Bone marrow (tissue), 2 donors: ENCODE measurements at regions not wholly inside any gene's neighbourhood (a gene's known extent, or its start where the extent isn't known, plus 50 kb on each side); places are given as distances from the start of the nearest gene placed in this dataset.
"Not testable (repeated sequence)": the region's sequence is repeated elsewhere in the genome, so short reads cannot be mapped to it uniquely, and the experiment has no call there.

Experiments
- DNase-seq, 2 donors: peaks; one replicate each; lab custom pipeline; 2025; lab: John Stamatoyannopoulos, UW

GRCh38 chr14:25316007-25316406 is 266.1 kb upstream of the STXBP6 start:
- not testable (repeated sequence) for DNase-seq

DNA sequence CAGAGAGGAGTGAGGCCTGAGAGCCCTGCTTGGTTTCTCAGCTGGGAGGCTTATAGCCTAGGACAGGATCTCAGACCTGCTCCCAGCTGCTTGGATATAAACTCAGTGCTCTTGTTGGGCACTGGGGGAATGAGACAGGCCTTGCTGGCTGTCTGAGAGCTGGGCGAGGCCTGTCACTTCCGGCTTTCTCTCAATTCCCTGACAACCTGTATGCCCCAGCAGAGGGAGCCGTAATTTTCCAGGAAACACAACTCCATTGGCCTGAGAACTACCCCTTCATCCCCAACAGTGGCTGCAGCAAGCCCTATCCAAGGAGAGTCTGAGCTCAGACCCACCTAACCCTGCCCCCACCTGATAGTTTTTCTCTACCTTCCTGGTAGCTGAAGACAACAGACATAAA is 258.3 kb upstream of the STXBP6 start:
- no peak for DNase-seq

- no peak for DNase-seq
Observed at GRCh38 chr14:25303934-25304333, 254.0 kb upstream of the STXBP6 start.

GRCh38 chr14:25298238-25298637 is 248.3 kb upstream of the STXBP6 start:
- no peak for DNase-seq

GRCh38 chr14:25290154-25290553 is 240.2 kb upstream of the STXBP6 start:
- DNase-seq = not testable (repeated sequence)

- no peak for DNase-seq
Observed at GRCh38 chr14:25274529-25274928, 224.6 kb upstream of the STXBP6 start.

- no peak for DNase-seq
Observed at GRCh38 chr14:25267186-25267585, 217.2 kb upstream of the STXBP6 start.

DNA sequence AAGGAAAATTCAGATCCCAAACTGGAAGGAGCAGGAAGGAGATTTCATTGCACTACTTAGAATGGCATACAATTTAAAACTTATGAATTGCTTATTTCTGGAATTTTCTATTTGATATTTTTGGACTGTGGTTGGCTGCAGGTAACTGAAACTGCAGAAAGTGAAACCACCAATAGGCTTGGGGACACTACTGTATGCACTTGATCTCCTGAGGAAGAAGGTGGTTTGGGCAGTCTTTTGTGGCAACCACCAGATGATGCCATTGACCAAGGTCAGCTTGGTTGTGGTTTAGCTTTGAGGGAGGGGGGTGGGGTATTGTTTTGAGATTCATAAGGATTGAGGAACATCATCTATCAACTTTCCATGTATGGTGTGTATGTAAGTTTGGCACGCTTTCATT is 209.5 kb upstream of the STXBP6 start:
- DNase-seq = no peak

DNA sequence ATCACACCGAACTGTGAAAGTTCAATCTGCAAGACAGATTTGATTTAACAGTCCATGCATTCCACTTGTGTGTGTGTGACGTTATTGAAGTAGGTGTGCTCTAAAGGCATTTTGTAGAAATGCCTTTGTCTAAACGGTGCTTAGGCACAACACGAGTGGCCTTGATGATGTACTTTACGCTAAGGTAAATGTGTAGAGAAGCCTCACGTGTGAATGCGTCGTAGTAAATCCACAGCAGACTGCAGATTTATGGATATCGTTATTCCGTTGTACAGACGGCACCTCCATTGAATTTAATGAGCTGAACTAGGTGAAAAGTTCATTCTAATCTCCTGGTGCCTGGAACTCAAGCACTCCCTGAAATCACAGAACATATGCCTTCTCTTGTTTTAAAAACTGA is 202.8 kb upstream of the STXBP6 start:
- no peak for DNase-seq

GRCh38 chr14:25250516-25250915 is 200.6 kb upstream of the STXBP6 start:
- DNase-seq = no peak

- DNase-seq = no peak
Observed at GRCh38 chr14:25247609-25248008, 197.7 kb upstream of the STXBP6 start.

DNA sequence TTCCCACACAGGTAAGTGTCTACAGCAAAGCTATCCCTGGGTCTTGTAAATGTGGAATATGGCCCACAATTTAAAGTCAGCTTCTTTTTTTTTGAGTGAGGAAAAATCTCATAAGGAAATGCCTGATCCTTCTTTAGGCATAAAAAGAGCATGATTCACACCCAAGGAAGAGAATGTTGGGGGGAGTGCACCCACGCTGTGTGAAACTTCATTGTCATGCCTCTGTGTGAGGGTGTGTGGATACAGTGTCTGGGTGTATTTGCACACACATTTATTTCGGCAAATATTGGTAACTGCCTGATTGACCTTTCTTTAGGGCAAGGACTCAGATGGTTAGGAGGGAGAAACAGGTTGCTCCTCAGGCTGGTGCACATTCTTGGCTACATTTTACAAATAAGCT is 196.8 kb upstream of the STXBP6 start:
- no peak for DNase-seq

DNA sequence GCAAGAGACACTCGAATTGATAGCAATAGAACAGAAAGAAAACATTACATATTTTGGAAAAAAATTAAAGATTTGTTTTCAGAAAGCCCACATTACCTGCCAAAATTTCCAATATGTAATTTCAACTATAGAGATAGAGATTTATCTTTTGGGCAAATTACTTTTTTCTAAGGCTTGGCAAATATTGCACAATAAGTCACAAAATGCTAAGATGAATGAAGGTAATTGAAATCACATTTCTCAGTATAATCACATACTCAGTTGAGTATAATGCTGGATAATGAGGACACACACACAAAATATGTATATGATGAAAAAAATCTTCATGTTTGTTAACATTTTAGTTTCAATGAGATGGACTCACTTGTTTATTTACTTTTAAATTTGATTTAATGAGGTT is 189.2 kb upstream of the STXBP6 start:
- no peak for DNase-seq

GRCh38 chr14:25237845-25238244 is 187.9 kb upstream of the STXBP6 start:
- DNase-seq = no peak

- DNase-seq = no peak
Observed at GRCh38 chr14:25233613-25234012, 183.7 kb upstream of the STXBP6 start.

GRCh38 chr14:25231004-25231403 is 181.1 kb upstream of the STXBP6 start:
- DNase-seq = no peak

- no peak for DNase-seq
Observed at GRCh38 chr14:25226214-25226613, 176.3 kb upstream of the STXBP6 start.

GRCh38 chr14:25222256-25222655 is 172.3 kb upstream of the STXBP6 start:
- no peak for DNase-seq

GRCh38 chr14:25220514-25220913 is 170.6 kb upstream of the STXBP6 start:
- DNase-seq = no peak

GRCh38 chr14:25215607-25216006 is 165.7 kb upstream of the STXBP6 start:
- no peak for DNase-seq

DNA sequence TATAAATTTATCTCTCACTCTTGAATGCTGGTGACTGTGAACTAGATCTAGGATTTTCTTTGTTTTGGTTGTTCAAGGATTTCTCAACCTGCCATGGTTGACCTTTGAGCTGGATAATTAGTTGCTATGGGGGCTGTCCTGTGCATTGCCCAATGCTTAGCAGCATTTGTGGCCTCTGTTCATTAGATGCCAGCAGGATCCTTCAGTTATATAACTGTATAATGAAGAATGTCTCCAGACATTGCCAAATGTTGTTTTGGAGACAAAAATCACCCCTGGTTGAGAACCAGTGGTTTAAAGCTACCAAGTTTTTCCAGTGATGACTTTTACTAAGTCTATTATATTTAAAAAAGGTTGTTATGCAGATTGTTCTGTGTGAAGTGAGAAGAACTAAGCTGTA is 147.9 kb upstream of the STXBP6 start:
- no peak for DNase-seq

GRCh38 chr14:25180221-25180620 is 130.3 kb upstream of the STXBP6 start:
- no peak for DNase-seq

GRCh38 chr14:25178255-25178654 is 128.3 kb upstream of the STXBP6 start:
- DNase-seq = no peak

DNA sequence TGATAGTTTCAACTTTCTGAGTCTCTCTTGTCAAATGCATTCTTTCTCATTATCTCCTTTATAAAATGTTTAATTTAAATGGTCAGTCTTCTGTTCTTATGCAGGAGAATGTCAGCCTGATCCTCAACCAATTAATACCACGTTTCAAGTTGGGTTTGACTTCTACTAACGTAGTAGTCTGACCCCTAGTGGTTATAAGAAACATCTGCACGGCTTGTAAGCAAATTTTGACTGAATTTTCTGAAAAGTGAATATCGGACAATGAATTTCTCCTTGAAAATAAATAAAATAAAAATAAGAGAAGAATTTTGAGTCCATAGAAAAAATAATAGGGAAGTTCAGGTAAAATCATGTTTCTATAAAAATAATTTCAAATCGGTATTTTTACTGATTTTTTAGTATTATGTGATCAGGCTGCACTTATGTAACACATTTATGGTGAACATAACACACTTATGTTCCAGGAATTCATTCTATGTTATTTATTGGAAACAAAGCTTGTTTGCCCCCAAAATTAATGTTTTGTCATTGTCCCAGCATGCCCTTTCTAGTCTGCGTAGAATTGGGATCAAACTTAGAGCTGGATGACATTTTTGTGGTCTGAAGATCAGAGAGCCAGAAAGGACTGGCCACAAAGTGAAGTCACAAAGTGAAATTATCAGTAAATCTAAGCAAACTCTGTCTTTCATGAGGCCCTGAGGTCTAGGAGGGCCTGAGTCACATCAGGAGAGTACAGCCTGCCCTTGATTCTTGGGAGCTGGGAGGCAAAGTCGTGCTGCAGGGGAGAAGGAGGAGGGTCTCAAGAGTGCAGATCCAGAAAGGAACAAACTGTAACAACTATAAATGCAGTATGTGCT is 101.2 kb upstream of the STXBP6 start:
- no peak for DNase-seq
